HG03571 (cell line): ENCODE measurements at regions not wholly inside any gene's neighbourhood (a gene's known extent, or its start where the extent isn't known, plus 50 kb on each side); places are given as distances from the start of the nearest gene placed in this dataset.
"Not testable (repeated sequence)": the region's sequence is repeated elsewhere in the genome, so short reads cannot be mapped to it uniquely, and the experiment has no call there.

Source experiments
- ATAC-seq: cut with Tn5 transposase; IDR thresholded peaks from one replicate; pipeline ENCODE4 v1.9.1; 2021; ENCODE audit not compliant: unreplicated experiment

DNA sequence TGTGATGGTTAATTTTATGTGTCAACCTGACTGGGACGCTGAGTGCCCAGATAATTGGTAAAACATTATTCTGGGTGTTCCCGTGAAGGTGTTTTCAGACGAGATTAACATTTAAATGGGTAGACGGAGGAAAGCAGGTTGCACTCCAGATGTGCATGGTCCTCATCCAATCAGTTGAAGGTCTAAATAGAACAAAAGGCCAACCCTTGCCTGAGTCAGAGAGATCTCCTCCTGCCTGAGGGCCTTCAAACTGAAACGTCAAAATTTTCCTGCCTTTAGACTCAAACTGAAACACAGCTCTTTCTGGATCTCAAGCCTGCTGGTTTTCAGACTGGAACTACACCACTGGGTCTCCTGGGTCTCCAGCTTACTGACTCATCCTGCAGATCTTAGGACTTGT, 73.5 kb downstream of the NPIPA8 start:
- ATAC-seq: not testable (repeated sequence)

DNA sequence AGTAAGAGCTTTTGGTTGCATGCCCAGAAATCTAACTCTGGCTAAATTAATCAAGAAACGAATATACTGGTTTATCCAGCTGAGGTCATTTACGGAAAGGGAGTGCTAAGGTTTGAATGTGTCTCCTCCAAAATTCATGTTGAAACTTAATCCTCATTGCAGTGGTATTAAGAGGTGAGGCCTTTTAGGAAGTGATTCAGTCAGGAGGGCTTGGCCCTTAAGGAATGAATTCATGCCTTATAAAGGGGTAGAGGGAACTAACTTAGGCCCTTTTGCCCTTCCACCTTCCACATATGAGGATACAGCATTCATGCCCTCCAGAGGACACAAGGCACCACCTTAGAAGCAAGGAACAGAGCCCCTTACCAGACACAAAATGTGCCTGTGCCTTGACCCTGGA, 74.7 kb downstream of the NPIPA8 start:
- ATAC-seq: not testable (repeated sequence)

DNA sequence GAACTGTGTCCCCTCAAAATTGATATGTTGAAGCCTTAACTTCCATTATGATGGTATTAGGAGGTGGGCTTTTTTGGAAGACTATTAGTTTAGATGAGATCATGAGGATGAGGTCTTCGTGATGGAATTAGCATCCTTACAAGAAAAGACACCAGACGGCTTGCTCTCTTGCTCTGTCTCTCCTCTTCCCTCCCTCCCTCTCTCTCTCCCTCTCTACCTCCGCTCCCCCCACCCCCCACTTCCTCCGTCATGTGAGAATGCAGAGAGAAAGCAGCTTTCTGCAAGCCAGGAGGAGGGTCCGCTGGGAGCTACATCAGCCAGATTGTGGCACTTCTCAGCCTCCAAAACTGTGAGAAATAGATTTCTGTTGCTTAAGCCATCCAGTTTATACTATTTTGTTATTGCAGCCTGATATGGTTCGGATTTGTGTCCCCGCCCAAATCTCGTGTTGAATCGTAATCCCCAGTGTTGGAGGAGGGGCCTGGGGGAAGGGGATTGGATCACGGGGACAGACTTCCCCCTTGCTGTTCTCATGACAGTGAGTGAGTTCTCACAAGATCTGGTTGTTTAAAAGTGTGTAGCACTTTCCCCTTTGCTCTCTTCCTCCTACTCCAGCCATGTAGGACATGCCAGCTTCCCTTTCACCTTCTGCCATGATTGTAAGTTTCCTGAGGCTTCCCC, 76.9 kb downstream of the NPIPA8 start:
- ATAC-seq: not testable (repeated sequence)

DNA sequence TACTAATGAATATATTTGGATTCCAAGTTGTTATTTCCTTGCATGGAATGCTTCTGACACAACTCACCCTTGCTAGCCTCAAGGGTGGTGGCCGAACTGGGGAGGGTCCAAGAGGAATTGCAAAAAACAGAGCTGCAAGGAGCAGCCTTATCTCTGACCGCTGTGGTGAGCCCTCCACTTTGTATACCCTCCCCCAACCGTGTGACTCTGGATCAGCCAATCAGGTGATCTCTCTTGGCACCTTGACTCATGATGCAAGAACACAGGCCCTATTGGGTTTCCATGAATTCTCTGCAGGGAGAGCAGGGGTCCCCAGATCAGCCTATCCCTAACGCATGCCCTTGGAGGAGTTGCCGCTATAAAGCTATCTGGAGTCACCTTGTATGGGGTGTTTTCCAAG, 83.6 kb downstream of the NPIPA8 start:
- not testable (repeated sequence) for ATAC-seq

DNA sequence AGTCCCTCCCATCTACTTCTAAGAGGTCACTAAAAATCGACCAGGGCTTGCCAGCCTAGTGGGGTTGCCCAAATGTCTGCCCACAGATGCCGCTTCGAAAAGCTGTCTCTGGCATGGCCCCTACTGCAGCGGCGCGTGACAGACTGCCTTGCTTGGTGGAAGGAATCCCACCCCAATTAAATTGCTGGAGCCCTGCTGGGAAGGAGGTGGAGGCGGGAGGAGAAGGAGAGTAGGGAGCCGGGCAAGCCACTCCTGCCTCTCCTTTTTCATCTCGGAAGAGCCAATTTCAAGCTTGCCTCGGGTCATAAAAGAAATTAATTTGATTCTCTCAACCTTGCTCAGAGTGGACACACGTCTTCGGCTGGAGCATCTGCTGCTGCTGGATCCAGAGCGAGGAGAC, 106.0 kb downstream of the NPIPA8 start:
- not testable (repeated sequence) for ATAC-seq

DNA sequence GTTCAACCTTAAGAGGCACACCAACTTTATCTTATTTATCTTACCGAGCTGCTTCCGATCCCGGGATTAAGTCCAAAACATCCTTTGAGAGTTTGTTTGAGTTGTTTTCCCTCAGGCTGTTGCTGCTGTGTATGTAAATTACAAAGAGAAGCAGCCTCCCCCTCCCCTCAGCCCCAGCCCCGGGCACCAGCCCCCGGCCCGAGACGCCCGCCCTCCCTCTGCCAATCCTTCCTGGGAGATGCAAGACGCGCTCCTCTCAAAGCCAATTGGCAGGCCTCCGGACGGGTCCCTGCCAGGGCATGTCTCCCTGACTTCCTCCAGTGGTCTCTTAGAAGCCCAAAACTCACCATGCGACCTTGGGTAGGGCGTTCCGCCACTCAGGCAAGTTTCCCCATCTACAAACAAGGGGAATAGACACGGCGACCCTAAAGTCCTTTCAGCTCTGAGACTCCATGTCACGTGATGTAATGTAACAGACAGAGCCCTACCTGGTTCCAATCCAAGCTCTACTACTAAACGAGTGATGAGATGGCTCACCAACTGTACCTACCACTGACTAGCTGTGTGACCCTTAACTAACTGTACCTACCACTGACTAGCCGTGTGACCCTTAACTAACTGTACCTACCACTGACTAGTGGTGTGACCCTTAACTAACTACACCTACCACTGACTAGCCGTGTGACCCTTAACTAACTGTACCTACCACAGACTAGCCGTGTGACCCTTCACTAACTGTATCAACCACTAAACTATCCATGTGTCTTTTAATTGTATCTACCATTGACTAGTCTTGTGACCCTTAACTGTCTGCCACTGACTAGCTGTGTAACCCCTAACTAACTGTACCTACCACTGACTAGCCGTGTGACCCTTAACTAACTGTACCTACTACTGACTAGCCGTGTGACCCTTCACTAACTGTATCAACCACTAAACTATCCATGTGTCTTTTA, 114.2 kb downstream of the NPIPA8 start:
- ATAC-seq: not testable (repeated sequence)

DNA sequence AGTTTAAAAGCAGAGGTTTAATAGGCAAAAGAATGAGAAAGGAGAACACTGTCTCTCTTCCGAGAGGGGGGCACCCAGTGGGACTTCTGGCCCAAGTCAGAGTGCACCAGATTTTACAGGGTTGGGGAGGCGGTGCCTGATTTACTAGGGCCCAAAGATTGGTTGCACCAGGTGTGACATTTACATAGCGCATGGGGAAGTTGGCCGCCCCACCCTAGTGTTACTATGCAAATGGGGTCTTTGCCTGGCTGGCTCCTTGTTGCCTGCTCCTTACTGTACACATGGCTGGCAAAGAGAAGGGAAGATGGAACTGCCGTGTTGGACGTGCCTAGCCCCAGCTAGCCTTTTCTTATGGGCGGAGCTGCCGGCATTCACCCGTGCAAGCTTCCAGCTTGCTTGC, 118.8 kb downstream of the NPIPA8 start:
- not testable (repeated sequence) for ATAC-seq

DNA sequence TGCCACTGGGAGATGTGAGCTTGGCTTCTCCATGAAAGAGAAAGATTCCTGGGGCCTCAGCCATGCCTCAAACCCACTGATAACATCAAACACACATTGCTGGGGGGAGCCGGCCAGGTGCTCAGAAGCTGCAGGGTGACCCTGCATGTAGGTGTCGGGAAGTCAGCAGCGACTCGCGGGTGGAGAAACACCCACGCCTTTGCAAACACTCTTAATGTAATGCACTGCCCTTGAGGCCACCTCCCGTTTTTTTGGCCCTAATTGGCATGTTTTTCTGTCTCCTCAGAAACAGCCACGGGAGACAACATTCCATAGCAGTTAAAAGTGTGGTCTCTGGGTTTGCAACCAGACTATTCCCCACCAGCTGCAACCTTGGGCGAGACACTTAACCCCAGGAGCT, 119.7 kb downstream of the NPIPA8 start:
- not testable (repeated sequence) for ATAC-seq

DNA sequence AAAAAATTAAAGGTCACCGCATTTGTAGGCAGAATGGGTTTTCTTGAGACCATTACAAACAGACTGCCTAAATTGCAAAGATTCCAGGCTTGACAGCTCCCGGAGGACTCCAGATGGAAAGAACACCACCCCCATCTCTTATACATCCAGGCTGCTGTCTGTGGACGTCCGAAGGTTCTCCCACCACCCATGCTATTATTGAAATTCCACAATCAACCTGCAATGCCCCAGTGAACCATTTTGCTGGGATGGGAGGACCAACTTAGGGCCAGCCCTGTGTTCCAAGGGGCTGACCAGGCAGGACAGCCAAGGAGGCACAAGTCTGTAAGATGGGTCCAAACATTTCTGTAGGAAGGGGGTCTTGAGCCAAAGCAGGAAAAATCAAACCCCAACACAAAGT, 122.7 kb downstream of the NPIPA8 start:
- not testable (repeated sequence) for ATAC-seq

DNA sequence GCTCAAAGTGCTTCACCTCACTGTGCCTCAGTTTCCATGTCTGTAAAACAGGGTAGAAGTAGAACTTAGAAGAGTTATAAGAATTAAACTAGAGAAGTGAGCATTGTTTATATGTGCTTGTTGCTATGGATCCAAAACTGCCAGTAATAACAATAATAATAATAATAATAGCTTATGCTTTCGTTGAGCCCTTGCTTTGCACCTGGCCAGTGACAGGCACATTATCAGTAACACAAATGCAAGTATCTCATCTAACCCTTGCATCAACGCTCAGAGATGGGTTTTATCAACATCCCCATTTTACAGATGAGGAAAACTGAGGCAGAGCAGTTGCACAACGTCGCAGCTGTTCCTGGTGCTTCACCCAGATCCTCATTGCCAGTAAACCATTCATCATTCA, 125.0 kb downstream of the NPIPA8 start:
- not testable (repeated sequence) for ATAC-seq

DNA sequence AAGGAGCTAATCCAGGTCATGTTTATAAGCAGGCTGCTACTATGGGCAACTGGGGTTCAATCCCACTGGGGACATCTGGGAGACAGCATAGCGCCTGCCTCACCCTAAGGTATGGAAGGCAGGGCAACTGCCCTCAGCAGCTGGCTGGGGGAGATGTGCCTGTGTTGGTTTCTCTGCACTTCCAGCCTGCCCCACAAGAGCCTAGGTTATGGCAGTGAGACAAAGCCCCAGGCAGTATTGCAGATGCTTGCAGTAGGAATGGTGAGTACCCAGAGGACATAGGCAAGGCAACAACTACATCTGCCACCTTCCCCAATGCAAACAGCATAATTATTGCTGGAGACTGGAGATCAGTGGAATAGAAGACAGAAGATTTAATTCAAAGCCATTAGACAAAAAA, 131.8 kb downstream of the NPIPA8 start:
- not testable (repeated sequence) for ATAC-seq

DNA sequence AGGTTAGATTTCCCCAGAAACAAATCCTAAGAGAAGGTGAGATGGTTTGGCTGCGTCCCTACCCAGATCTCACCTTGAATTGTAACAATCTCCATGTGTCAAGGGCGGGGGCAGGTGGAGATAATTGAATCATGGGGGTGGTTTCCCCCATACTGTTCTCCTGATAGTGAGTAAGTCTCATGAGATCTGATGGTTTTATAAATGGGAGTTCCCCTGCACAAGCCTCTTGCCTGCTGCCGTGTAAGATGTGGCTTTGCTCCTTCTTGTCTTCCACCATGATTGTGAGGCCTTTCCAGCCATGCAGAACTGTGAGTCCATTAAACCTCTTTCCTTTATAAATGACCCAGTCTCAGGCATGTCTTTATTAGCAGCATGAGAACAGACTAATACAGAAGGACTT, 132.2 kb downstream of the NPIPA8 start:
- ATAC-seq: not testable (repeated sequence)

DNA sequence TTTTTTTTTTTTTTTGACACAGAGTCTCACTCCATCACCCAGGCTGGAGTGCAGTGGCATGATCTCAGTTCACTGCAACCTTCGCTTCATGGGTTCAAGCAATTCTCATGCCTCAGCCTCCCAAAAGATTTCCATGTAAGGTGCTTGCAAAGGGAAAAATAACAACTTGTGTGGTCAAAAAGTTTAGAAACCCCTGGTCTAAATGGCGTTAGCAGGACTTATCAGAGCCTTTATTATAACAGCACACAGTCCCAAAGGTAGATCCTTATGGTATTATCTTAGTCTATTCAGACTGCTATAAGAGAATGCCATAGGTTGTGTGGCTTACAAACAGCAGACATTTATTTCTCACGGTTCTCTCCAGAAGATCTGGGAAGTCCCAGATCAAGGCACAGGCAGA, 135.0 kb downstream of the NPIPA8 start:
- ATAC-seq: not testable (repeated sequence)

DNA sequence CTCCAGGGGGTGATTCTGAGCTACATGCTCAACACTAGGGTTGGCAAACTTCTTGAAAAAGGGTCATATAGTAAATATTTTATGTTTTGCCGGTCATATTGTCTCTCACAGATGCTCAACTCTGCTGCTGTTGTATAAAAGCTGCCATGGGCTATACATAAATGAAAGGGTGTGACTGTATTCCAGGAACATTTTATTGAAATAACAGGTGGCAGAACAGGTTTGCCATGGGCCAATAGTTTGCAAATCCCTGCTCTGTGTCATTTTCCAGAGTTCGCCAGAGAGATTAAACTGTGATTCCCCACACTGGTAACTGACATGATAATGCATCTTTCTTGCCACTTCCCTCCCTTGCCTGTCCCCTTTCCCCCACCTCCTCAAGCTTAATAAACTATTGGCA, 144.1 kb downstream of the NPIPA8 start:
- not testable (repeated sequence) for ATAC-seq

DNA sequence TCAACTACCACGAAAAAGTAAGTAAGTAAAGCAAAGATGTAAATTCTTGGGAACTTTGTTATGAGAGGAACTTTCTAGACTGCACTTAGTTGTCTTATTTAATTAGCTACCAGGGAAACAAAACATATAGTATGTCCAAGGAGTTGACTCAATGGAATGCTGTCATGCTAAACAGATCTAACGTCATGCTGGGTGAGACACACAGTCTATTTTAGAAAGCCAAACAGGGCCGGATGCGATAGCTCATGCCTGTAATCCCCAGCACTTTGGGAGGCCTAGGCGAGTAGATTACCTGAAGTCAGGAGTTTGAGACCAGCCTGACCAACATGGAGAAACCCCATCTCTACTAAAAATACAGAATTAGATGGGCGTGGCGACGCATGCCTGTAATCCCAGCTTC, 146.4 kb downstream of the NPIPA8 start:
- ATAC-seq: not testable (repeated sequence)

DNA sequence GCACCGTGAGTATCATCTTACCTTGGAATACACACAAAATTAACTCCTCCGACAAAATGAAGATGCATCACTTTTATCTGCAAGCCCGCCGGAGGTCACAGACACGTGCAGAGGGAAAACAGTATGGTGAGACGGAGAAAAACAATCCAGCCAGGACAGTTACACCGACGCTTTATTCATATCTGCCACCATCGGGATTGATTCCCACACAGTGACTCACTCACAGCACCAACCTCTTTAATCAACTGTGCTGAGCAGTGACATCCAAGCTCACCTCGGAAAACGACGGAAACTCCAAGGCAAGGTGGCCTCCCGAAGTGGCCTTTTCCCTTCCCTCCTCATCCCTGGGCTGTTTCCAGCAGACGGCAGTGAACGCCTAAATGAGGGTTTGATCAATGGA, 151.8 kb downstream of the NPIPA8 start:
- ATAC-seq: not testable (repeated sequence)

DNA sequence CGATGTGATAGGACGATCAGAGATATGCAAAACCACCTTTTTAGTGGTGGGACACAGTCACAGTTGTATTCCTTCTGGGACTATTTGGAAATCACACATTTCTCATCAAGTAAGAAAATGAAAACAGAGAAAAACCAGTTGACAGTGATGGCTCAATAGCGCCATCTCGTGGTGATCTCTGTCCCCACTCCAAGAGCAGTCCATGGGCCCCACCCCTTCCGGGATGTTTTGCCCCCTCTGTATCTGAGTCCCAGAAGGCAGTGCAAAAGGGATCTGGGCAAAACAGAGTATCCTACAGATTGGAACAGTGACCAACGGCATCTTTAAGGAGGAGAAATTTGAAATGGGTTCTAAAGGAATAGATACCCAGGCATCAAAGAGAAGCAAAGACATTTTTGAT, 155.5 kb downstream of the NPIPA8 start:
- ATAC-seq: not testable (repeated sequence)

DNA sequence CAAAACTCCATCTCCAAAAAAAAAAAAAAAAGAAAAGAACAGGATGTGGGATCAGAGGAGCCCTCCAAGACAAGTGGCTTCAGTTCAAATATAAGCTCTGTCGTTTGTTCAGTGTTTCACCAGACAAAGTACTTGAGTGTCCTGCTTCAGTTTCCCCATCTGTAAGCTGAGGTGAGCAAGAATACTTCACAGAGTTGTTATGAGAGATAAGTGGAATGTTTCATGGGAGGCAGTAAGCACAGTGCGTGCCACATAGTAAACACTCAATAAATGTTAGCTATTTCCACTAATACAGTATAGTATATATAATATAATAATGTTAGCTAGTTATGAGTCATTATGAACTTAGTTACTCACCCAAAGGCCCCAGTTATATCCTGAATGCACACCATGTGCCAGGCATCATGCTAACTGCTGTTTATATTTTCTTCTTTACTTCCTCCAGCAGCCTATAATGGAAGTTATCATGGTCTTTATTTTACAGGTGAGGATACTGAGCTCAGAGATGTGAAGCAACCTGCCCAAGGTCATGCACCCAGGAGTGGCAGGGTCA, 162.5 kb downstream of the NPIPA8 start:
- not testable (repeated sequence) for ATAC-seq

DNA sequence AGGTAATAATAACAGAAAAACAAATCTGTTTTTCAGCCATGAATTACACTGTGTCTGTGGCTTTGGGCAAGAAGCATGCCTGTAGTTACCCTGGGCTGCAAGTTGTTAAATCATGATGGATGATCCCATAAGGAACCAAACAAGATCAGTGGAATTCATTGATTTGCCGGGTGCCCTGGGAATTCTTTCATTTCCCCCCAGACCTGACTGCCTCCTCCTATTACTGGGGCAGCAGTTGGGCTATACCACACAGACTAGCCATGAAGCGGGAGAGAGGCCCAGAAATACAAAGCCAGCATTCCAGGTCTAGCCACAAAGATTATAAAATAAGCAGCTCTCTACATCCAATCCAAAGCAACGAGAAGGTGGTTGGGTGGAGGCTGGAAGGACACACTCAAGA, 174.2 kb downstream of the NPIPA8 start:
- not testable (repeated sequence) for ATAC-seq

DNA sequence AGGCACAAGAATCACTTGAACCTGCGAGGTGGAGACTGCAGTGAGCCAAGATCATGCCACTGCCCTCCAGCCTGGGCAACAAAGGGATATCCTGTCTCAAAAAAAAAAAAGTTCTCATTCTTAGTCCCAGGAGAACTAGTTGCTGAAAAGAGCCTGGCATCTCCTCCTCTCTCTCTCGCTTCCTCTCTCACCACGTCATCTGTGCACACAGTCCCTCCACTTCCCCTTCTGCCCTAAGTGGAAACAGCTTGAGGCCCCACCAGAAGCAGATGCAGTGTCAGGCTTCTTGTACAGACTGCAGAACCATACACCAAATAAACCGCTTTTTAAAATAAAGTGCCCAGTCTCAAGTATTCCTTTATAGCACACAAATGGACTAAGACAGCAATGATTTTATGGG, 175.3 kb downstream of the NPIPA8 start:
- ATAC-seq: not testable (repeated sequence)

DNA sequence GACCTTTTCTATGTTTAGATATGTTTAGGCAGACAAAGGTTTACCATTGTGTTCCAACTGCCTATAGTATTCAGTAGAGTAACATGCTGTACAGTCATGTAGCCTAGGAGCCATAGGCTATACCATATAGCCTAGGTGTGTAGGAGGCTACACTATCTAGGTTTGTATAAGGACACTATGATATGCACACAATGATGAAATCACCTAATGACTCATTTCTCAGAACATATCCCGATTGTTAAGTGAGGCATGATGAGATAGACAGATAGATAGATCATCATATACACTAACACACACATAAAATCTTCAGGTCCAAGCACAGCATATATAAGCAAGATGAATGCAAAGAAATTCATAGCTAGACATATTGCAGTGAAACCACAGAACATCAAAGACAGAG, 177.4 kb downstream of the NPIPA8 start:
- ATAC-seq: not testable (repeated sequence)

DNA sequence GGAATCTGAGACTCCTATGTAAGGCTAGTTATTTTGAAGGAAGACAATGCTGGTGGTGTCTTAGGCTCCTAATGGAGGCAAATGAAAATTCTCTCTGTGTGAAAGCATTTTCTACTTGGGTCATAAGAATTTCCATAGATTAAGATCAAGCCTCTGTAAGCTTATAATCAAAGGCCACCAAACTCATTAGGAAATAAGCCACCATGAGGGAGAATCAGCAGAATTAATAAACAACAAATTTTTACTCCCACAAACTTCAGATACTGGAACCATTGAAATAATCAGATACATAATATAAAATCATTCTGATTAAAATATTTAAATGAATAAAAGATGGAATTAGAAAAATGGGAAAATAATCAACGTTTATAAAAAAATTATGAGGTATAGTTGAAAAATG, 178.7 kb downstream of the NPIPA8 start:
- not testable (repeated sequence) for ATAC-seq
